Breast epithelium (tissue), 4 donors: ENCODE measurements at regions not wholly inside any gene's neighbourhood (a gene's known extent, or its start where the extent isn't known, plus 50 kb on each side); places are given as distances from the start of the nearest gene placed in this dataset.

ENCODE experiments used
- DNase-seq, 2 donors: peaks; one replicate each; pipeline ENCODE4 v3.0.0-alpha.2; 2019; ENCODE audit warnings: low spot score in 2 of 2
- H3K27ac ChIP-seq, 2 donors: fragments of 200-600 bp; sonication (generic) in 1 of 2; one replicate each; pipeline ENCODE4 v1.5.1; 2016 to 2019; ENCODE audit warnings: mild to moderate bottlenecking in 1 of 2
- H3K27me3 ChIP-seq, 2 donors: fragments of 200-600 bp; sonication (generic) in 1 of 2; one replicate each; pipeline versions ENCODE4 v1.5.1 to v1.6.0; 2017 to 2019; ENCODE audit warnings: control low read depth in 1 of 2, mild to moderate bottlenecking in 1 of 2
- H3K36me3 ChIP-seq: fragments of 200-600 bp; one replicate; pipeline ENCODE4 v1.5.1; 2019
- H3K4me1 ChIP-seq, 2 donors: fragments of 200-600 bp; sonication (generic); one replicate each; pipeline ENCODE4 v1.5.1; 2016 to 2019; ENCODE audit warnings: control low read depth in 1 of 2
- H3K4me3 ChIP-seq, 3 donors: fragments of 200-600 bp; sonication (generic); 1 replicate in 2 of 3; 2 replicates in 1 of 3; pipeline ENCODE4 v1.5.1; 2016 to 2019; ENCODE audit warnings: mild to moderate bottlenecking in 3 of 3, moderate library complexity in 2 of 3
- H3K9me3 ChIP-seq, 2 donors: fragments of 200-600 bp; sonication (generic) in 1 of 2; one replicate each; pipeline ENCODE4 v1.5.1; 2016 to 2019; ENCODE audit warnings: control low read depth in 1 of 2
- CTCF ChIP-seq, 3 donors: fragments of 450-650 bp; IDR thresholded peaks; one replicate each; pipeline ENCODE4 v1.5.1; 2016 to 2017; ENCODE audit warnings: antibody characterized with exemption in 3 of 3, mild to moderate bottlenecking in 3 of 3, moderate library complexity in 3 of 3
- POLR2A ChIP-seq: fragments of 450-650 bp; IDR thresholded peaks from one replicate; pipeline ENCODE4 v1.6.1; 2016; ENCODE audit warnings: antibody characterized with exemption, mild to moderate bottlenecking, moderate library complexity
- POLR2AphosphoS5 ChIP-seq, 3 donors: sonication (generic); formaldehyde crosslinking; IDR thresholded peaks; one replicate each; pipeline ENCODE4 v1.6.1; 2017; ENCODE audit warnings: antibody characterized with exemption in 3 of 3
- intact Hi-C: fragments of 100-400 bp; cut with DNase I; formaldehyde crosslinking; loops from one replicate; pipeline ENCODE4 v1.15.1; 2023; ENCODE audit warnings: low total_unique reads

GRCh38 chr3:83233715-83234114 lies 1472.3 kb upstream of the GBE1 start:
- H3K36me3 ChIP-seq: no peaks in the 10 kb centered on the region
- H3K27me3 ChIP-seq: no peaks in the 10 kb centered on the region
- TF ChIP-seq POLR2A (no peak), CTCF (IDR thresholded peaks at IDR 0.05) (no peak), POLR2AphosphoS5 (IDR thresholded peaks at IDR 0.05) (no peak)
- H3K9me3 ChIP-seq: no peaks in the 10 kb centered on the region
- no peak for DNase-seq
- no peaks in the 10 kb centered on the region for H3K4me1 ChIP-seq
- no peak overlapping the region for H3K4me3 ChIP-seq
- intact Hi-C loops: no loop called here
- no peak overlapping the region for H3K27ac ChIP-seq

- no peaks in the 10 kb centered on the region for H3K27me3 ChIP-seq
- DNase-seq: no peak
- no peaks in the 10 kb centered on the region for H3K4me1 ChIP-seq
- intact Hi-C loops: no loop called here
- H3K36me3 ChIP-seq: no peaks in the 10 kb centered on the region
- no peak overlapping the region for H3K4me3 ChIP-seq
- H3K9me3 ChIP-seq: no peaks in the 10 kb centered on the region
- TF ChIP-seq POLR2AphosphoS5 (IDR thresholded peaks at IDR 0.05) (no peak), CTCF (IDR thresholded peaks at IDR 0.05) (no peak), POLR2A (no peak)
- no peak overlapping the region for H3K27ac ChIP-seq
Observed at GRCh38 chr3:83230841-83231240, 1469.4 kb upstream of the GBE1 start.

GRCh38 chr3:83230376-83230775 lies 1468.9 kb upstream of the GBE1 start:
- H3K9me3 ChIP-seq: no peaks in the 10 kb centered on the region
- no peaks in the 10 kb centered on the region for H3K4me1 ChIP-seq
- no peaks in the 10 kb centered on the region for H3K27me3 ChIP-seq
- H3K36me3 ChIP-seq: no peaks in the 10 kb centered on the region
- DNase-seq: no peak
- TF ChIP-seq POLR2AphosphoS5 (IDR thresholded peaks at IDR 0.05) (no peak), CTCF (IDR thresholded peaks at IDR 0.05) (no peak), POLR2A (no peak)
- no peak overlapping the region for H3K4me3 ChIP-seq
- no peak overlapping the region for H3K27ac ChIP-seq
- intact Hi-C loops: no loop called here

- no peaks in the 10 kb centered on the region for H3K4me1 ChIP-seq
- intact Hi-C loops: no loop called here
- H3K36me3 ChIP-seq: no peaks in the 10 kb centered on the region
- TF ChIP-seq POLR2A (no peak), CTCF (IDR thresholded peaks at IDR 0.05) (no peak), POLR2AphosphoS5 (IDR thresholded peaks at IDR 0.05) (no peak)
- no peak overlapping the region for H3K4me3 ChIP-seq
- DNase-seq: no peak
- H3K27me3 ChIP-seq: no peaks in the 10 kb centered on the region
- H3K27ac ChIP-seq: no peak overlapping the region
- no peaks in the 10 kb centered on the region for H3K9me3 ChIP-seq
Observed at GRCh38 chr3:83226751-83227150, 1465.3 kb upstream of the GBE1 start.

- intact Hi-C loops: no loop called here
- Histone ChIP-seq H3K27me3 (no peaks in the 10 kb centered on the region), H3K4me3 (no peak overlapping the region), H3K4me1 (no peaks in the 10 kb centered on the region), H3K9me3 (no peaks in the 10 kb centered on the region), H3K36me3 (no peaks in the 10 kb centered on the region), H3K27ac (no peak overlapping the region)
- TF ChIP-seq CTCF (IDR thresholded peaks at IDR 0.05) (no peak), POLR2A (no peak)
- no peak for DNase-seq
Observed at GRCh38 chr3:83224101-83224868, 1462.8 kb upstream of the GBE1 start.
